SK-N-SH treated with all-trans-retinoic acid at 6 μM for 48 hours (cell line): ENCODE measurements at regions not wholly inside any gene's neighbourhood (a gene's known extent, or its start where the extent isn't known, plus 50 kb on each side); places are given as distances from the start of the nearest gene placed in this dataset.

ENCODE experiments used
- ATAC-seq: fragments of 200-7000 bp; cut with Tn5 transposase; 3 replicates; pipeline ENCODE4 v1.9.1; 2020; ENCODE audit warnings: mild to moderate bottlenecking, moderate library complexity
- ARNTL ChIP-seq: fragments of 450-650 bp; formaldehyde crosslinking; IDR thresholded peaks from 2 replicates; pipeline ENCODE4 v1.5.0; 2020; ENCODE audit warnings: low read depth, mild to moderate bottlenecking, moderate library complexity, borderline replicate concordance
- BACH2 ChIP-seq: fragments of 250-450 bp; sonication (Bioruptor Pico); IDR thresholded peaks from 2 replicates; pipeline ENCODE4 v1.9.0; 2021; ENCODE audit warnings: mild to moderate bottlenecking, borderline replicate concordance
- CSDC2 ChIP-seq: fragments of 250-450 bp; sonication (Bioruptor Pico); IDR thresholded peaks from 2 replicates; pipeline ENCODE4 v1.5.0; 2020; ENCODE audit warnings: mild to moderate bottlenecking, moderate library complexity
- ESRRG ChIP-seq: fragments of 250-450 bp; sonication (Bioruptor Pico); IDR thresholded peaks from 2 replicates; pipeline ENCODE4 v1.6.1; 2021; ENCODE audit warnings: mild to moderate bottlenecking
- GLIS3 ChIP-seq: fragments of 250-450 bp; sonication (Bioruptor Pico); IDR thresholded peaks from 2 replicates; pipeline ENCODE4 v1.5.0; 2020; ENCODE audit warnings: mild to moderate bottlenecking, moderate library complexity
- ISL1 ChIP-seq: fragments of 250-450 bp; sonication (Bioruptor Pico); IDR thresholded peaks from 2 replicates; pipeline ENCODE4 v2.1.2; 2022; ENCODE audit warnings: mild to moderate bottlenecking, moderate library complexity
- OSR1 ChIP-seq: fragments of 250-450 bp; sonication (Bioruptor Pico); IDR thresholded peaks from 2 replicates; pipeline ENCODE4 v1.8.0; 2022; ENCODE audit warnings: moderate library complexity, mild to moderate bottlenecking, inconsistent platforms
- PPARA ChIP-seq: fragments of 250-450 bp; sonication (Bioruptor Pico); IDR thresholded peaks from 2 replicates; pipeline ENCODE4 v1.5.0; 2020; ENCODE audit warnings: mild to moderate bottlenecking, borderline replicate concordance
- SNAI2 ChIP-seq: fragments of 250-450 bp; sonication (Bioruptor Pico); IDR thresholded peaks from 2 replicates; pipeline ENCODE4 v1.5.0; 2020; ENCODE audit warnings: mild to moderate bottlenecking, moderate library complexity
- TCF4 ChIP-seq: fragments of 250-450 bp; sonication (Bioruptor Pico); IDR thresholded peaks from 2 replicates; pipeline ENCODE4 v1.8.0; 2021; ENCODE audit warnings: mild to moderate bottlenecking, moderate library complexity, borderline replicate concordance
- TOX ChIP-seq: fragments of 250-450 bp; sonication (Bioruptor Pico); IDR thresholded peaks from 2 replicates; pipeline ENCODE4 v1.8.0; 2021; ENCODE audit warnings: mild to moderate bottlenecking, moderate library complexity, borderline replicate concordance
- ZC3H10 ChIP-seq: fragments of 250-450 bp; sonication (Bioruptor Pico); IDR thresholded peaks from 2 replicates; pipeline ENCODE4 v1.5.1; 2021; ENCODE audit warnings: mild to moderate bottlenecking, moderate library complexity
- ZFP30 ChIP-seq: fragments of 450-650 bp; formaldehyde crosslinking; IDR thresholded peaks from 2 replicates; pipeline ENCODE4 v1.5.0; 2022; ENCODE audit warnings: mild to moderate bottlenecking, moderate library complexity
- TF ChIP-seq, protein P1 (sequence below): fragments of 250-450 bp; sonication (Bioruptor Pico); IDR thresholded peaks from 2 replicates; pipeline ENCODE4 v1.5.1; 2020; ENCODE audit warnings: low read depth, mild to moderate bottlenecking, moderate library complexity
- TF ChIP-seq, protein P2 (sequence below): fragments of 250-450 bp; sonication (Bioruptor Pico); IDR thresholded peaks from 2 replicates; pipeline ENCODE4 v1.8.0; 2020; ENCODE audit warnings: mild to moderate bottlenecking, moderate library complexity, borderline replicate concordance
- TF ChIP-seq, protein P3 (sequence below): fragments of 250-450 bp; sonication (Bioruptor Pico); IDR thresholded peaks from 2 replicates; pipeline ENCODE4 v1.8.0; 2021; ENCODE audit warnings: low read depth, mild to moderate bottlenecking, moderate library complexity, borderline replicate concordance
- TF ChIP-seq, protein P4 (sequence below): fragments of 250-450 bp; sonication (Bioruptor Pico); IDR thresholded peaks from 2 replicates; pipeline ENCODE4 v1.5.0; 2020; ENCODE audit warnings: mild to moderate bottlenecking, moderate library complexity
- TF ChIP-seq, protein P5 (sequence below): fragments of 250-450 bp; sonication (Bioruptor Pico); IDR thresholded peaks from 2 replicates; pipeline ENCODE4 v1.5.1; 2021; ENCODE audit warnings: mild to moderate bottlenecking, moderate library complexity

DNA sequence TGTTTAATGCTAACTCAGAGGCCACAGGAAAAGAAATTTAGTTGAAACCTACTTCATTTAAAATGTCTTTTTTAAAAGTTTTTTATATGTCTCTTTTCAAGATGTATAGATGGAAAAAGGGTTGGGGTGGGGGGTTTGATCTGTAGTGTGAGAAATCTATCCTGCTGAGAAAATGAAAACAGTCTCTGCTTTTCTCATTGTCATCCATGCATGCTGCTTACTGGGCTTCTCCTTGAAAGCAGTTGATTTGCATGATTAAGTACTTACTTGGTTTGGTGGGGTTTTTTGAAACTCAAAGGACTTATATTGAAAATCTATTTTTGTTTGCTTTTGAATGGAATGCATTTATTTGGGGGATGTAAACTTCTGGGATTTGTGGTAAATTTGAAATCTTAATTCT lies 313.6 kb upstream of the DKK2 start:
- TF ChIP-seq OSR1 (CRISPR knock-in tag) = no peak
- TF ChIP-seq, protein P1, sequence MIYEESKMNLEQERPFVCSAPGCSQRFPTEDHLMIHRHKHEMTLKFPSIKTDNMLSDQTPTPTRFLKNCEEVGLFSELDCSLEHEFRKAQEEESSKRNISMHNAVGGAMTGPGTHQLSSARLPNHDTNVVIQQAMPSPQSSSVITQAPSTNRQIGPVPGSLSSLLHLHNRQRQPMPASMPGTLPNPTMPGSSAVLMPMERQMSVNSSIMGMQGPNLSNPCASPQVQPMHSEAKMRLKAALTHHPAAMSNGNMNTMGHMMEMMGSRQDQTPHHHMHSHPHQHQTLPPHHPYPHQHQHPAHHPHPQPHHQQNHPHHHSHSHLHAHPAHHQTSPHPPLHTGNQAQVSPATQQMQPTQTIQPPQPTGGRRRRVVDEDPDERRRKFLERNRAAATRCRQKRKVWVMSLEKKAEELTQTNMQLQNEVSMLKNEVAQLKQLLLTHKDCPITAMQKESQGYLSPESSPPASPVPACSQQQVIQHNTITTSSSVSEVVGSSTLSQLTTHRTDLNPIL (CRISPR knock-in tag) = no peak
- no peak for TF ChIP-seq BACH2 (CRISPR knock-in tag)
- no peak for TF ChIP-seq ZC3H10 (CRISPR knock-in tag)
- TF ChIP-seq TCF4 (CRISPR knock-in tag) = no peak
- TF ChIP-seq ZFP30 (CRISPR knock-in tag) = no peak
- no peak for TF ChIP-seq ESRRG (CRISPR knock-in tag)
- no peak for TF ChIP-seq GLIS3 (CRISPR knock-in tag)
- TF ChIP-seq ISL1 (CRISPR knock-in tag) = no peak
- TF ChIP-seq TOX (CRISPR knock-in tag) = no peak
- no peak for TF ChIP-seq SNAI2 (CRISPR knock-in tag)
- no peak for ATAC-seq

DNA sequence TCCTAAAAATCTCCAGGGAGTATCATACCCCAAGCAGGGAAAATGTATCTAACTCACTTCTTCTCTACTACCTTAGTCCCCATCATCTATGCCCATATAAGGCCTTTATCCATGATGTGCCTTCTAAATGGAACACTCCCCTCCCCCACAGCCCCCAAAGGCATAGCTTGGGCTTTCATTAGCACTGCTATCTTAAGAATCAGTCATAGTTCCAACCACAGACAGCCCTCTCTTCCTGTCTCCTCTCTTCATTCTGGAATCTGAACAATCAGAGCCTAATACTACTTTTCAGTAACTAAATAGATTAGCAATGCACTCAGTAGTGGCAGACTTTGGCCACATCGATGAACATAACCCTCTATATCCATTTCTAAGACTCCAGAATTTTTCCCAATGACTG lies 313.2 kb upstream of the DKK2 start:
- peak; percentile 82 for ATAC-seq
- TF ChIP-seq CSDC2 = no peak
- TF ChIP-seq, all 23 proteins: peak for 0

DNA sequence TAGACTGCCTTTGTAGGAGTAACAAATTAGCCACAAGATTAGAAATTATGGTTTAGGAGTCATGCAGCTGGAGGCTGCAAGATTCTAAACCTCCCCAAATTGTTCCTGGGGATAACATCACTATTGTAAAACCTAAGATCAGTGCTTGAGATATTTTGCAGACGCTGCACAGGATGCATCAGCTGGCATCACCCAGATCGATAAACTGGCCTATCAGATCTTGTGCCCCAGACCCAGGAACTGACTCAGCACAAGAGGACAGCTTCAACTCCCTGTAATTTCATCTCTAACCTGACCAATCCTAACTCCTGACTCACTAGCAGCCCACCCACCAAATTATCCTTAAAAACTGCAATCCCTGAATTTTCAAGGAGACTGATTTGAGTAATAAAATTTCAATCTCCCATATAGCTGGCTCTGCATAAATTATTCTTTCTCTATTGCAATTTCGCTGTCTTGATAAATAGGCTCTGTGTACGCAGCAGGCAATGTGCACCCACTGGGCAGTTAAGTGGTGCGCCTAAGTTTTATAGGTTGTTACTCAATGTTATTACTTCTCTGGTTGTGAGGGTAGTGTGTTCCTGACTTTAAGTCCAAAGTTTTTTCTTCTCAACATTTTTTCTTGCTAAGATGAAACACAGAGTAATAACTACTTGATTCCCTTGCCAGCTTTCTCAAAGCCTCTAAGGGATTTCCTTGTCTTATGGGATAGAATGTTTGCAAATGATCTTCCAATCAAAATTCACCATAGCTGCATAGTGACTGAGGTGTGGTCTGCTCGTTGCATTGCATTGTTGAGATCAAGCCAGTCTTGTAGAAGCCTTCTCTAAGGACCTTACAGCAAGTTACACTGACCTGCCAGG lies 312.3 kb upstream of the DKK2 start:
- no peak for ATAC-seq
- TF ChIP-seq, protein P2, sequence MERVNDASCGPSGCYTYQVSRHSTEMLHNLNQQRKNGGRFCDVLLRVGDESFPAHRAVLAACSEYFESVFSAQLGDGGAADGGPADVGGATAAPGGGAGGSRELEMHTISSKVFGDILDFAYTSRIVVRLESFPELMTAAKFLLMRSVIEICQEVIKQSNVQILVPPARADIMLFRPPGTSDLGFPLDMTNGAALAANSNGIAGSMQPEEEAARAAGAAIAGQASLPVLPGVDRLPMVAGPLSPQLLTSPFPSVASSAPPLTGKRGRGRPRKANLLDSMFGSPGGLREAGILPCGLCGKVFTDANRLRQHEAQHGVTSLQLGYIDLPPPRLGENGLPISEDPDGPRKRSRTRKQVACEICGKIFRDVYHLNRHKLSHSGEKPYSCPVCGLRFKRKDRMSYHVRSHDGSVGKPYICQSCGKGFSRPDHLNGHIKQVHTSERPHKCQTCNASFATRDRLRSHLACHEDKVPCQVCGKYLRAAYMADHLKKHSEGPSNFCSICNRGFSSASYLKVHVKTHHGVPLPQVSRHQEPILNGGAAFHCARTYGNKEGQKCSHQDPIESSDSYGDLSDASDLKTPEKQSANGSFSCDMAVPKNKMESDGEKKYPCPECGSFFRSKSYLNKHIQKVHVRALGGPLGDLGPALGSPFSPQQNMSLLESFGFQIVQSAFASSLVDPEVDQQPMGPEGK = no peak
- TF ChIP-seq ZC3H10 (CRISPR knock-in tag) (no peak), TOX (CRISPR knock-in tag) (no peak), ESRRG (CRISPR knock-in tag) (no peak), BACH2 (CRISPR knock-in tag) (no peak), GLIS3 (CRISPR knock-in tag) (no peak), ZFP30 (CRISPR knock-in tag) (no peak), OSR1 (CRISPR knock-in tag) (no peak), ARNTL (CRISPR knock-in tag) (no peak), ISL1 (CRISPR knock-in tag) (no peak), PPARA (CRISPR knock-in tag) (no peak), SNAI2 (CRISPR knock-in tag) (no peak)
- TF ChIP-seq, protein P1 (CRISPR knock-in tag) = no peak
- TF ChIP-seq, protein P3, sequence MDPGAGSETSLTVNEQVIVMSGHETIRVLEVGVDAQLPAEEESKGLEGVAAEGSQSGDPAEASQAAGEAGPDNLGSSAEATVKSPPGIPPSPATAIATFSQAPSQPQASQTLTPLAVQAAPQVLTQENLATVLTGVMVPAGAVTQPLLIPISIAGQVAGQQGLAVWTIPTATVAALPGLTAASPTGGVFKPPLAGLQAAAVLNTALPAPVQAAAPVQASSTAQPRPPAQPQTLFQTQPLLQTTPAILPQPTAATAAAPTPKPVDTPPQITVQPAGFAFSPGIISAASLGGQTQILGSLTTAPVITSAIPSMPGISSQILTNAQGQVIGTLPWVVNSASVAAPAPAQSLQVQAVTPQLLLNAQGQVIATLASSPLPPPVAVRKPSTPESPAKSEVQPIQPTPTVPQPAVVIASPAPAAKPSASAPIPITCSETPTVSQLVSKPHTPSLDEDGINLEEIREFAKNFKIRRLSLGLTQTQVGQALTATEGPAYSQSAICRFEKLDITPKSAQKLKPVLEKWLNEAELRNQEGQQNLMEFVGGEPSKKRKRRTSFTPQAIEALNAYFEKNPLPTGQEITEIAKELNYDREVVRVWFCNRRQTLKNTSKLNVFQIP (CRISPR knock-in tag) = no peak
- TF ChIP-seq, protein P4, sequence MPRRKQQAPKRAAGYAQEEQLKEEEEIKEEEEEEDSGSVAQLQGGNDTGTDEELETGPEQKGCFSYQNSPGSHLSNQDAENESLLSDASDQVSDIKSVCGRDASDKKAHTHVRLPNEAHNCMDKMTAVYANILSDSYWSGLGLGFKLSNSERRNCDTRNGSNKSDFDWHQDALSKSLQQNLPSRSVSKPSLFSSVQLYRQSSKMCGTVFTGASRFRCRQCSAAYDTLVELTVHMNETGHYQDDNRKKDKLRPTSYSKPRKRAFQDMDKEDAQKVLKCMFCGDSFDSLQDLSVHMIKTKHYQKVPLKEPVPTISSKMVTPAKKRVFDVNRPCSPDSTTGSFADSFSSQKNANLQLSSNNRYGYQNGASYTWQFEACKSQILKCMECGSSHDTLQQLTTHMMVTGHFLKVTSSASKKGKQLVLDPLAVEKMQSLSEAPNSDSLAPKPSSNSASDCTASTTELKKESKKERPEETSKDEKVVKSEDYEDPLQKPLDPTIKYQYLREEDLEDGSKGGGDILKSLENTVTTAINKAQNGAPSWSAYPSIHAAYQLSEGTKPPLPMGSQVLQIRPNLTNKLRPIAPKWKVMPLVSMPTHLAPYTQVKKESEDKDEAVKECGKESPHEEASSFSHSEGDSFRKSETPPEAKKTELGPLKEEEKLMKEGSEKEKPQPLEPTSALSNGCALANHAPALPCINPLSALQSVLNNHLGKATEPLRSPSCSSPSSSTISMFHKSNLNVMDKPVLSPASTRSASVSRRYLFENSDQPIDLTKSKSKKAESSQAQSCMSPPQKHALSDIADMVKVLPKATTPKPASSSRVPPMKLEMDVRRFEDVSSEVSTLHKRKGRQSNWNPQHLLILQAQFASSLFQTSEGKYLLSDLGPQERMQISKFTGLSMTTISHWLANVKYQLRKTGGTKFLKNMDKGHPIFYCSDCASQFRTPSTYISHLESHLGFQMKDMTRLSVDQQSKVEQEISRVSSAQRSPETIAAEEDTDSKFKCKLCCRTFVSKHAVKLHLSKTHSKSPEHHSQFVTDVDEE (CRISPR knock-in tag) = no peak
- TF ChIP-seq, protein P5, sequence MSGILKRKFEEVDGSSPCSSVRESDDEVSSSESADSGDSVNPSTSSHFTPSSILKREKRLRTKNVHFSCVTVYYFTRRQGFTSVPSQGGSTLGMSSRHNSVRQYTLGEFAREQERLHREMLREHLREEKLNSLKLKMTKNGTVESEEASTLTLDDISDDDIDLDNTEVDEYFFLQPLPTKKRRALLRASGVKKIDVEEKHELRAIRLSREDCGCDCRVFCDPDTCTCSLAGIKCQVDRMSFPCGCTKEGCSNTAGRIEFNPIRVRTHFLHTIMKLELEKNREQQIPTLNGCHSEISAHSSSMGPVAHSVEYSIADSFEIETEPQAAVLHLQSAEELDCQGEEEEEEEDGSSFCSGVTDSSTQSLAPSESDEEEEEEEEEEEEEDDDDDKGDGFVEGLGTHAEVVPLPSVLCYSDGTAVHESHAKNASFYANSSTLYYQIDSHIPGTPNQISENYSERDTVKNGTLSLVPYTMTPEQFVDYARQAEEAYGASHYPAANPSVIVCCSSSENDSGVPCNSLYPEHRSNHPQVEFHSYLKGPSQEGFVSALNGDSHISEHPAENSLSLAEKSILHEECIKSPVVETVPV (CRISPR knock-in tag) = no peak
